GM12873 (cell line): ENCODE measurements at regions not wholly inside any gene's neighbourhood (a gene's known extent, or its start where the extent isn't known, plus 50 kb on each side); places are given as distances from the start of the nearest gene placed in this dataset.

ENCODE experiments used
- CTCF ChIP-seq: IDR thresholded peaks from 2 replicates; pipeline ENCODE4 v1.5.1; 2012; ENCODE audit warnings: low read depth, mild to moderate bottlenecking, moderate library complexity, low read length, control low read depth; ENCODE audit not compliant: insufficient read depth; ENCODE audit errors: missing control alignments

- no peak for TF ChIP-seq CTCF
These were observed 142.2 kb upstream of the SESN3 start for GRCh38 chr11:95373241-95373640.

GRCh38 chr11:95372097-95372656 lies 141.2 kb upstream of the SESN3 start:
- no peak for TF ChIP-seq CTCF

GRCh38 chr11:95371153-95371552 lies 140.2 kb upstream of the SESN3 start:
- no peak for TF ChIP-seq CTCF

GRCh38 chr11:95367726-95368125 lies 136.7 kb upstream of the SESN3 start:
- TF ChIP-seq CTCF = no peak

GRCh38 chr11:95365348-95365747 lies 134.3 kb upstream of the SESN3 start:
- TF ChIP-seq CTCF = no peak

GRCh38 chr11:95364324-95365295 lies 133.6 kb upstream of the SESN3 start:
- no peak for TF ChIP-seq CTCF

- no peak for TF ChIP-seq CTCF
These were observed 132.7 kb upstream of the SESN3 start for GRCh38 chr11:95363708-95364107.
